NCI-H1092 (cell line): ENCODE measurements at regions not wholly inside any gene's neighbourhood (a gene's known extent, or its start where the extent isn't known, plus 50 kb on each side); places are given as distances from the start of the nearest gene placed in this dataset.
A peak's percentile ranks its signal among the peaks of the same experiment; 100 is the strongest.
"Not testable (repeated sequence)": the region's sequence is repeated elsewhere in the genome, so short reads cannot be mapped to it uniquely, and the experiment has no call there.

Source experiments
- DNase-seq: peaks from one replicate; lab custom pipeline; 2025; lab: John Stamatoyannopoulos, UW

GRCh38 chr15:84360902-84361301, 125.3 kb downstream of the GOLGA6L4 start:
- not testable (repeated sequence) for DNase-seq

DNA sequence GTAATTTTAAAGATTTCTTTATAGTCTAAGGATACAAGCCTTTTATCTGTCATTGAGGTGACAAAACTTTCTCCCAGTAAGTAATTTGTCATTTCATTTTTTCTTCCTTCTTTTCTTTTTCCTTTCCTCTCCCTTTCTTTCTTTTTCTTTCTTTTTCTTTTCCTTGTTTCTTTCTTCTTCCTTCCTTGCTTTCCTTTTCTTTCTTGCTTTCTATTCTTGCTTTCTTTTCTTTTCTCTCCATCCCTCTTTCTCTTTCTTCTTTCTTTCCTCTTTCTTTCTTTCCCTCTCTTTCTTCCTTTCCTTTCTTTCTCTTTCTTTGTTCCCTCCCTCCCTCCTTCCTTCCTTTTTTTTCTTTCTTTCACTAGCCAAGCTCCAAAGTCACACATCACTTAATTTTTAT, 148.8 kb downstream of the GOLGA6L4 start:
- DNase-seq, result not testable (repeated sequence)

- no peak for DNase-seq
Observed at GRCh38 chr15:84387086-84387485, 151.5 kb downstream of the GOLGA6L4 start.

- DNase-seq, result not testable (repeated sequence)
Observed at GRCh38 chr15:84388201-84388600, 152.6 kb downstream of the GOLGA6L4 start.

GRCh38 chr15:84388638-84389037, 153.1 kb downstream of the GOLGA6L4 start:
- not testable (repeated sequence) for DNase-seq

DNA sequence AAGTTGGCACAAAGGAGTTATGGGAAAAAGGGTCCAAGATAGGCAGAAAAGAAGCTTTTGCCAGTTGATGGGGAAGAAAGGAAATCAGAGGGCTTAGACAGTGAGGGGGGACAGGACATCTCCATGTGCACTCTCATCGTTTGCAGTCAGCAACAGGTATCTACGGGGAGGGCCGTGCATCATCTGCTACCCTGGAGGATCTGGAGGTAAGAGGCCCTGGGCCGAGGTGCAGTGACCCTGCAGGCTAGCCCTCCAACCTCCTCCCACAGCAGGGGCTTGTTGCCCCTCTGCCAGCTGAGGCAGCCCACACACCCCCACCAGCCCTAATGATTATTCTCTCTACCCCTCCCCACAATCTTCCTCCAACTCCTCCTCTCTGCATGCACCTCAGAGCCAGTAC, 154.8 kb downstream of the GOLGA6L4 start:
- DNase-seq, result not testable (repeated sequence)

- no peak for DNase-seq
Observed at GRCh38 chr15:84391191-84391590, 155.6 kb downstream of the GOLGA6L4 start.

DNA sequence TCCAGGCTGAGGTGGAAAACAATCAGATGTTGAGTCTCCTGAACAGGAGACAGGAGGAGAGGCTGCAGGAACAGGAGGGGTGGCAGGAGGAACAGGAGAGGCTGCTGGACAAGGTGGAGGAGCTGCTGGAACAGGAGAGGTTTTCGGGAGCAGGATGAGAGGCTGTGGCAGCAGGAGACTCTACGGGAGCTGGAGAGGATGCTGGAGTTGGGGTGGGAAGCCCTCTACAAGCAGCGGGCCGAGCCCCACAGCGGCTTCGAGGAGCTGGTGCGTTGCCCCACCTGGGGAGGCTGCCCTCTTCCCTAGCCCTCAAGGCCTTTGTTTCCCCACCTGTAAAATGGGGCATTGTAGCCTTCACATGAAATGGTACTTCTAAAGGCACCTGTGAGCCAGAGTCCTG, 156.4 kb downstream of the GOLGA6L4 start:
- DNase-seq, result not testable (repeated sequence)

GRCh38 chr15:84393386-84393936, 157.9 kb downstream of the GOLGA6L4 start:
- peak; percentile 0 for DNase-seq

DNA sequence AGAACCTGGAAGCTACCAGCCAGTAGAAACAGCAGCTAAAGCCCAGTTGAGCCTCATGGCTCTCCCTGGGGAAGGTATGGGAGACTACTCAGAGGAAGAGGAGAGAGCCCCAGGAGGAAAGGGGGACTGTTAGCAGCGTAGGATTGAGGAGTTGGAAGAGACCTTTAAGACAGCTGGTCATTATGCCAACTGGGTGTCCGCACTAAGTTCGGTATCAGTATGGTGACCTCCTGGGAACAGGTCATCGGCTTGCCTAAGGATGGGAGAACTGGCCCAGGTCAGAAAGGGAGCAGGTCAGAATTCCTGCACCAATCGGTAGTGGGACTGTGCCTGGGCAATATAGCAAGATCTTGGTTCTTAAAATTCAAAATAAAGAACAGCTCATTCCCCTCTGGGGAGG, 158.4 kb downstream of the GOLGA6L4 start:
- not testable (repeated sequence) for DNase-seq

GRCh38 chr15:84395384-84395783, 159.8 kb downstream of the GOLGA6L4 start:
- not testable (repeated sequence) for DNase-seq

- DNase-seq, result not testable (repeated sequence)
Observed at GRCh38 chr15:84395881-84396280, 160.3 kb downstream of the GOLGA6L4 start.

GRCh38 chr15:84397066-84397465, 161.5 kb downstream of the GOLGA6L4 start:
- not testable (repeated sequence) for DNase-seq

DNA sequence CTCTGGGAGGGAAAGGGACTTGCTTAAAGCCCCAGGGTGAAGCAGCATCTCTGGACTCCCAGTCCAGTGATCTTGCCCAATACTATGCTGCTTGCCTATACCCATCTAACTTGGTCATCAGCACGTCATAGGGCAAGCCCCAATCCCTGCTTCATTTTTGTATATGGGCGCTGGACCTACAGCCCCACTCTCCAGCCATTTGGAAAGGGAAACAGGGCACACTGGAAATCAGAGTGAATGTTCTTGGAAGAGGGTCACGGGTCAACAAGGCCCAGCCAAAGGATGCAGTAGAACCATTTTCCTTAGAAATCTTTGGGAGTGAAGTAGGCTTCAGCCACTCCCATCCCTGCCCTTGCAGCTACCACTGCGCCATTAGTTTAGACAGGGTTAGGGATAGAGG, 162.5 kb downstream of the GOLGA6L4 start:
- not testable (repeated sequence) for DNase-seq

- DNase-seq, result no peak
Observed at GRCh38 chr15:84398763-84399701, 163.5 kb downstream of the GOLGA6L4 start.

- no peak for DNase-seq
Observed at GRCh38 chr15:84400017-84400740, 164.6 kb downstream of the GOLGA6L4 start.

- DNase-seq, result no peak
Observed at GRCh38 chr15:84400820-84401219, 165.2 kb downstream of the GOLGA6L4 start.

GRCh38 chr15:84401461-84401860, 165.9 kb downstream of the GOLGA6L4 start:
- DNase-seq, result not testable (repeated sequence)

GRCh38 chr15:84401891-84402840, 166.6 kb downstream of the GOLGA6L4 start:
- DNase-seq, result not testable (repeated sequence)

DNA sequence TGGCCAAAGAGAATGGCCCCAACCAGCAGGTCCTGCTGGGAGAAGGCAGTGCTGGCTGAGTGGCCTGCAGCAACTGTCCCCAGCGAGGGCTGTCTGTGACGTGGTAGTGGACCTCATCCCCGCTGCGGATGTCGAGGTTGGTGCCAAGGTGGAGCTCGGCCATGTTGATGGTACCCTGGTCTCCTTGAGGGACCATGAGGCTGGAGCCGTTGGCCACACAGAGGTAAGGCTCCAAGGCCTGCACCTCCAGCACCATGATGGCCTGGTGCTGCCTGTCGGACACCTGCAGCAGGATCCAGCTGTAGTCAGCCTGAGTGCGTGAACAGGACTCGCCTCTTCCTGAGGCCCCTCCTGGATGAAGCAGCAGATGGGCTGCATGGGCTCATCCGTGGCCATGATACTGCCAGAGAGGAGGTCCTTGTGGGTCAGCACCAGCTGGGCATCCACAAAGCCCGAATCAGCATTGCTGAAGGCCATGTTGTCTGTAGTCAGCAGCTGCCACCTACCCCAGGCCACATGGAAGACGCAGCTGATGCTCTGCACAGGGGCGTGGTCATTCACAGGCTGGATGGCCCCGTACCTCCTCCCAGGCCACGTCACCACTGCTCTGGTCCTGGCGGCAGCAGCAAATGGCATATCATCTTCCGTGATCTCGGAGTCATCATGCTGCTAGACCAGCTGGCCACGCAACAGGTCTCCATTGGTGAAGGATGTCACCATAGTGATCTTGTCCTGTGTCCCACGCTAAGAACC, 167.5 kb downstream of the GOLGA6L4 start:
- no peak for DNase-seq

GRCh38 chr15:84409357-84409756, 173.8 kb downstream of the GOLGA6L4 start:
- not testable (repeated sequence) for DNase-seq
